VCaP (cell line): ENCODE measurements at regions not wholly inside any gene's neighbourhood (a gene's known extent, or its start where the extent isn't known, plus 50 kb on each side); places are given as distances from the start of the nearest gene placed in this dataset.

Source experiments
- H3K27ac ChIP-seq: fragments of 450-650 bp; 2 replicates; pipeline ENCODE4 v1.5.1; 2017
- CTCF ChIP-seq: fragments of 450-650 bp; conservative IDR thresholded peaks from 2 replicates; pipeline ENCODE4 v1.5.1; 2017; ENCODE audit warnings: mild to moderate bottlenecking, moderate library complexity

GRCh38 chr9:81473206-81473605 lies 216.1 kb downstream of the TLE1 start:
- TF ChIP-seq CTCF: no peak
- no peak overlapping the region for H3K27ac ChIP-seq

- H3K27ac ChIP-seq: no peak overlapping the region
Measured at GRCh38 chr9:81472701-81473100, 216.6 kb downstream of the TLE1 start.

GRCh38 chr9:81470864-81471263 lies 218.5 kb downstream of the TLE1 start:
- no peak overlapping the region for H3K27ac ChIP-seq
- TF ChIP-seq CTCF: no peak

More at GRCh38 chr9:81472701-81473100, 216.6 kb downstream of the TLE1 start:
- no peak for TF ChIP-seq CTCF

- TF ChIP-seq CTCF: no peak
- no peak overlapping the region for H3K27ac ChIP-seq
Measured at GRCh38 chr9:81468084-81468595, 221.2 kb downstream of the TLE1 start.

- H3K27ac ChIP-seq: no peak overlapping the region
- no peak for TF ChIP-seq CTCF
Measured at GRCh38 chr9:81466981-81467380, 222.4 kb downstream of the TLE1 start.

GRCh38 chr9:81465468-81466011 lies 223.8 kb downstream of the TLE1 start:
- H3K27ac ChIP-seq: no peak overlapping the region
- TF ChIP-seq CTCF: no peak

- no peak for TF ChIP-seq CTCF
- no peak overlapping the region for H3K27ac ChIP-seq
Measured at GRCh38 chr9:81462801-81463200, 226.5 kb downstream of the TLE1 start.
